Psoas muscle (tissue), 7 donors: ENCODE measurements at regions not wholly inside any gene's neighbourhood (a gene's known extent, or its start where the extent isn't known, plus 50 kb on each side); places are given as distances from the start of the nearest gene placed in this dataset.

Experiments used
- ATAC-seq, 4 donors: fragments of 200-7000 bp; cut with Tn5 transposase; one replicate each; pipeline ENCODE4 v1.9.1; 2020; ENCODE audit warnings: moderate library complexity in 3 of 4, mild to moderate bottlenecking in 2 of 4
- DNase-seq, 2 donors: peaks; one replicate each; pipeline ENCODE4 v3.0.0-alpha.2; 2020
- H3K27ac ChIP-seq: fragments of 200-600 bp; one replicate; pipeline ENCODE4 v1.8.0; 2022
- H3K27me3 ChIP-seq, 3 donors: fragments of 200-600 bp in 1 of 3; one replicate each; pipeline versions ENCODE4 v1.6.1 to v1.8.0; 2013 to 2022; ENCODE audit warnings: low read length in 2 of 3, mild to moderate bottlenecking in 2 of 3, moderate library complexity in 1 of 3; ENCODE audit not compliant: insufficient read depth in 3 of 3
- H3K36me3 ChIP-seq, 2 donors: fragments of 200-600 bp in 1 of 2; one replicate each; pipeline versions ENCODE4 v1.6.1 to v1.8.0; 2013 to 2022; ENCODE audit warnings: low read depth in 1 of 2, mild to moderate bottlenecking in 1 of 2, moderate library complexity in 1 of 2; ENCODE audit not compliant: insufficient read depth in 1 of 2
- H3K4me1 ChIP-seq: fragments of 200-600 bp; one replicate; pipeline ENCODE4 v1.8.0; 2022
- H3K4me3 ChIP-seq: fragments of 200-600 bp; one replicate; pipeline ENCODE4 v1.8.0; 2022; ENCODE audit warnings: mild to moderate bottlenecking
- H3K9me3 ChIP-seq: fragments of 200-600 bp; one replicate; pipeline ENCODE4 v1.8.0; 2022
- CTCF ChIP-seq: fragments of 200-600 bp; IDR thresholded peaks from one replicate; pipeline ENCODE4 v1.8.0; 2022; ENCODE audit warnings: antibody characterized with exemption
- WGBS, 3 donors: extraction: QIAGEN DNeasy Blood & Tissue Kit; methylation state at CpG; one replicate each; pipeline versions ENCODE4 v1.1.6 to v1.1.7; 2013; 5-methylcytosine and 5-hydroxymethylcytosine counted together
- intact Hi-C, 2 donors: fragments of 100-400 bp; cut with DNase I; formaldehyde crosslinking; loops; one replicate each; pipeline versions ENCODE4 v1.11.0 to v1.14.2; 2022
- donor health status: healthy with polysubstance abuse.
- donor health status: DM: no; HTN: no; CAD: no; lungs with moderate emphysema.
- donor health status: Bipolar disorder and iron deficiency.
- donor health status: healthy.
- donor health status: DM: yes; HTN: yes; CAD: no.
- donor health status: DM: no; HTN: no; CAD: no.
- donor health status: DM: yes; HTN: yes; CAD: no.

GRCh38 chr18:78571063-78571785 lies 408.4 kb upstream of the SALL3 start:
- no peak for TF ChIP-seq CTCF
- DNase-seq (no peak), ATAC-seq (no peak)
- WGBS, 3 donors = 91 to 93% (median 92%) methylated on average over 13 of the region's 13 CpGs
- Histone ChIP-seq H3K36me3 (no peaks in the 10 kb centered on the region), H3K9me3 (peaks cover 3% of the 10 kb centered on the region), H3K27ac (no peak overlapping the region), H3K4me1 (no peaks in the 10 kb centered on the region), H3K27me3 (no peaks in the 10 kb centered on the region), H3K4me3 (no peak overlapping the region)
- intact Hi-C loops = no loop called here

DNA sequence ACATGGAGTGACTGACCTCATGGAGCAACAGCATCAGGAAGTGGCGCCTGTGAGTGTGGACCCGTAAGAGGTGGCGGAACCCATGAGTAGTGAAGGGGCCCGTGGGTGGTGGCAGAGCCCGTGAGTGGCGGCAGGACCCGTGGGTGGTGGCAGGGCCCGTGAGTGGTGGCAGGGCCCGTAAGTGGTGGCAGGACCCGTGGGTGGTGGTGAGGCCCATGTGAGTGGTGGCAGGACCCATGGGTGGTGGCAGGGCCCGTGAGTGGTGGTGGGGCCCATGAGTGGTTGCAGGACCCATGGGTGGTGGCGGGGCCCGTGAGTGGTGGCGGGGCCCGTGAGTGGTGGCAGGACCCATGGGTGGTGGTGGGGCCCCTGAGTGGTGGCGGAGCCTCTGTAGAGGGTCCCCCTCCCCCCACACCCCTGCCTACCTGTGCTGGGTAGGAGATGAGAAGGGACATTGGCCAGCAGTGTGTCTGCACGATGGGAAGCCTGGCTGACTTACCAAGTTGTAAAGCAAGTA lies 407.7 kb upstream of the SALL3 start:
- WGBS, 3 donors = 84 to 93% (median 93%) methylated on average over 13 to 17 of the region's 17 CpGs
- ATAC-seq (no peak), DNase-seq (no peak)
- no peaks in the 10 kb centered on the region for H3K4me1 ChIP-seq
- TF ChIP-seq CTCF = no peak
- intact Hi-C loops = no loop called here
- no peak overlapping the region for H3K4me3 ChIP-seq
- no peaks in the 10 kb centered on the region for H3K36me3 ChIP-seq
- H3K27ac ChIP-seq = no peak overlapping the region
- peaks cover 3% of the 10 kb centered on the region for H3K9me3 ChIP-seq
- H3K27me3 ChIP-seq = no peaks in the 10 kb centered on the region

DNA sequence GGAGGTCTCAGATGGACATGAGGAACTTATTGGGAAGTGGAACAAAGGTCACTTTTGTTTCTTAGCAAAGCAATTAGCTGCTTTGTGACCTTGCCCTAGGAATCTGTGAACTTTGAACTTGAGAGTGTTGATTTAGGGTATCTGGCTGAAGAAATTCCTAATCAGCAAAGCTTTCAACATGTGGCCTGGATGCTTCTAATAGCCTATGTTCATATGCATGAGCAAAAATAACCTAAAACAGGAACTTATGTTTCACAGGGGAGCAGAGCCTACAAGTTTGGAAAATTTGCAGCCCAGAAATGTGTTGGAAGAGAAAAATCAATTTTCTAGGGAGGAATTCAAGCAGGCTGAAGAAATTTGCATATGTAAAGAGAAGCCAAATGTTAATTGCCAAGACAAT lies 405.8 kb upstream of the SALL3 start:
- ATAC-seq (no peak), DNase-seq (no peak)
- H3K9me3 ChIP-seq = peaks cover 3% of the 10 kb centered on the region

GRCh38 chr18:78576967-78577366 lies 402.7 kb upstream of the SALL3 start:
- ATAC-seq (no peak), DNase-seq (no peak)
- Histone ChIP-seq H3K4me3 (no peak overlapping the region), H3K27ac (no peak overlapping the region), H3K4me1 (no peaks in the 10 kb centered on the region), H3K27me3 (peaks cover 0 to 3% (median 0%) of the 10 kb centered on the region in 3 donors), H3K9me3 (peaks cover 3% of the 10 kb centered on the region), H3K36me3 (no peaks in the 10 kb centered on the region)
- 82 to 85% (median 82%) methylated on average over 11 of the region's 11 CpGs for WGBS, 3 donors
- intact Hi-C loops = no loop called here
- TF ChIP-seq CTCF = no peak

More for the DNA sequence above, 405.8 kb upstream of the SALL3 start:
- H3K27ac ChIP-seq = no peak overlapping the region
- TF ChIP-seq CTCF = no peak
- no peak overlapping the region for H3K4me3 ChIP-seq
- intact Hi-C loops = no loop called here
- H3K4me1 ChIP-seq = no peaks in the 10 kb centered on the region
- H3K27me3 ChIP-seq = no peaks in the 10 kb centered on the region
- no peaks in the 10 kb centered on the region for H3K36me3 ChIP-seq

- 62 to 65% (median 64%) methylated on average over 4 of the region's 4 CpGs for WGBS, 3 donors
- H3K27me3 ChIP-seq = peaks cover 0 to 3% (median 0%) of the 10 kb centered on the region in 3 donors
- no peak for TF ChIP-seq CTCF
- H3K9me3 ChIP-seq = no peaks in the 10 kb centered on the region
- ATAC-seq = no peak
- H3K27ac ChIP-seq = no peak overlapping the region
- intact Hi-C loops = no loop called here
- no peak for DNase-seq
- H3K36me3 ChIP-seq = no peaks in the 10 kb centered on the region
- no peak overlapping the region for H3K4me3 ChIP-seq
- no peaks in the 10 kb centered on the region for H3K4me1 ChIP-seq
Measured at GRCh38 chr18:78579449-78579848, 400.2 kb upstream of the SALL3 start.
